GM13976 (cell line): ENCODE measurements at regions not wholly inside any gene's neighbourhood (a gene's known extent, or its start where the extent isn't known, plus 50 kb on each side); places are given as distances from the start of the nearest gene placed in this dataset.

Experiments used
- DNase-seq: peaks from one replicate; pipeline ENCODE4 v3.0.0; 2012; ENCODE audit warnings: low spot score
- CTCF ChIP-seq: IDR thresholded peaks from 2 replicates; pipeline ENCODE4 v1.5.1; 2012; ENCODE audit warnings: borderline replicate concordance, mild to moderate bottlenecking; ENCODE audit not compliant: insufficient read depth; ENCODE audit errors: extremely low read depth, missing control alignments, control extremely low read depth
- in situ Hi-C: fragments of 300-500 bp; cut with MboI; formaldehyde crosslinking; loops from one replicate; pipeline ENCODE4 v1.12.0; 2022; ENCODE audit warnings: low sequenced_read_pairs, mixed read lengths, inconsistent platforms; ENCODE audit not compliant: unreplicated experiment

GRCh38 chr4:38523524-38524448, 140.2 kb upstream of the KLF3 start:
- DNase-seq, result peak; percentile 84
- in situ Hi-C loops, result no loop called here
- TF ChIP-seq CTCF, result no peak

GRCh38 chr4:38526412-38526811, 137.6 kb upstream of the KLF3 start:
- in situ Hi-C loops, result no loop called here
- TF ChIP-seq CTCF, result no peak
- DNase-seq, result no peak

GRCh38 chr4:38529189-38530115, 134.5 kb upstream of the KLF3 start:
- DNase-seq, result peak; percentile 57
- in situ Hi-C loops, result no loop called here
- TF ChIP-seq CTCF, result no peak

- no peak for TF ChIP-seq CTCF
- no peak for DNase-seq
- in situ Hi-C loops, result no loop called here
Observed at GRCh38 chr4:38530486-38530885, 133.5 kb upstream of the KLF3 start.

GRCh38 chr4:38531141-38531727, 132.8 kb upstream of the KLF3 start:
- in situ Hi-C loops, result no loop called here
- no peak for TF ChIP-seq CTCF
- peak; percentile 51 for DNase-seq

GRCh38 chr4:38532908-38533499, 131.0 kb upstream of the KLF3 start:
- DNase-seq, result no peak
- TF ChIP-seq CTCF, result no peak
- in situ Hi-C loops, result no loop called here
